Activated CD8-positive, alpha-beta memory T cell treated with anti-CD3 and anti-CD28 coated beads, Interleukin-2, amount 50 U/mL, for 24 hours (primary cell): ENCODE measurements at regions not wholly inside any gene's neighbourhood (a gene's known extent, or its start where the extent isn't known, plus 50 kb on each side); places are given as distances from the start of the nearest gene placed in this dataset.
"Not testable (repeated sequence)": the region's sequence is repeated elsewhere in the genome, so short reads cannot be mapped to it uniquely, and the experiment has no call there.

Source experiments
- DNase-seq: peaks from one replicate; pipeline ENCODE4 v3.0.0-alpha.2; 2020; ENCODE audit errors: extremely low read depth

- no peak for DNase-seq
These were observed 141.8 kb upstream of the BNIP2 start for GRCh38 chr15:59830873-59831272.

GRCh38 chr15:59830098-59830497 is 141.0 kb upstream of the BNIP2 start:
- no peak for DNase-seq

GRCh38 chr15:59828861-59829260 is 139.7 kb upstream of the BNIP2 start:
- DNase-seq: no peak

DNA sequence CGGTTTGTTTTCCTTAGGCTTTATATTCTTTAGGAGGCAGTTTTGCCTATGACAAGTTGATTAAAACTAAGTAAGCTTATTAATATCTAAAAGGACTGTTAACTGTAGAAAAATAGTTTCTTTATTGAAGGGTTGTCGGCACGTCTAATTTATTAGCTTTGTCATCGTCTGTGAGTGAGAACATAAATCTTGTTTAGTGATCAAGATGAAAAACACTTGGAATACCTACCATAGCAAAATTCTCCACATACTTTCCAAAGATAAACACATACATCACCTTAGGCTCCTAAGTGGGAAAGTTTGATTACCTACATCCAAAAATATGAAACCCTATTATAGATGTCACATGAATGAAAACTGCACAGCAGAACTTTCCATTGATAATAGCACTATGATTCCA is 139.1 kb upstream of the BNIP2 start:
- no peak for DNase-seq

DNA sequence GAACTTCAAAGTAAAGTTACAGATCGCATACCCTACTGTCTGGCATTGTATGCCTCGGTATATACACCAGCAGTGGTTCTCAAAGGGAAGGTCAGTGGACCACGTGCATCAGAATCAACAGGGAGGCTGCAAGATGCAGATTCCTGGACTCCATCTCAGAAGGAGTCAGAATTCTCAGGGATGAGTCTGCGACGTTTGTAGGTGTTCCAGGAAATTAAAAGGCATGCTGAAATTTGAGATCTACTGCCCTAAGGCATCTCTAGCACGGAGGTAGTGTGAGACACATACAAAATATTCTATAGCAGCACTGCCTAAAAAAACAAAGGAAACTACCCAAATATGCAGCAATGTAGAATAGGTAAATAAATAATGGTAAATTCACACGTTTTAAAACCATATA is 136.8 kb upstream of the BNIP2 start:
- no peak for DNase-seq

DNA sequence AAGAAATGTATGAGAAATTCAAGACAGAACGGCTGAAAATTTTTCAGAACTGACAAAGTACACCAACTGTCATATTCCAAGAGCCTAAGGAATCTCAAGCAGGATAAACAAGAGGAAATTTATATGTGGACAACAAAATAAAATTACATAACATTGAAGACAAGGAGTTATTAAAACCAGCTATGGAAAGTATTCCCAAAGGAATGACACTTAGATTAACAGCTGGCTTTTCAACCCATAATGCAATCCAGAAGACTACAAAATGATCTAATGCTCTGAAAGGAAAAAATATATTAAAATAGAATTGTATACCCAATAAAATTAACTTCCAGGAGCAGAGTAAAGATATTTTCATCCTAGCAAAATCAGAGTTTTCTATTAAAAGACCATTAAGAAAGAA is 132.2 kb upstream of the BNIP2 start:
- no peak for DNase-seq

- no peak for DNase-seq
These were observed 130.0 kb upstream of the BNIP2 start for GRCh38 chr15:59819092-59819491.

DNA sequence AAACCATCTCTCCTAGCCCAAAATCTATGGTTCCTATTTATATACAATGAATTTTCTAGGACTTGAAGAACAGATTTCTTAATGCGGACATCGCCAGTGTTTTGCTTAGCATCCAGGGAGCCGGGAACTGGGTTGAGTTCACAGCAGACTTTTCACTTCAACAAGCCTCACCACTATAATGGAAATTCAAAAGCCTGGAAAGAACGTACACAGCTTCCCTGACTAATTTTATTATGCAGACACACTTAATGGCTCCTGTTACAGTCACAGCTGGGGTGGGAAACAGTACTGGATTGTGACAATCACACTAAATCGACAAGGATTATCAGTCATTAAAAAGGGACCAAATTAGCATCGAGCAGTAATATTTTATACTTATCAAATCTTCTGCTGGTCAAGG is 129.2 kb upstream of the BNIP2 start:
- no peak for DNase-seq

- no peak for DNase-seq
These were observed 128.7 kb upstream of the BNIP2 start for GRCh38 chr15:59817834-59818233.

- no peak for DNase-seq
These were observed 127.9 kb upstream of the BNIP2 start for GRCh38 chr15:59817053-59817452.

- no peak for DNase-seq
These were observed 125.3 kb upstream of the BNIP2 start for GRCh38 chr15:59814409-59814808.

- no peak for DNase-seq
These were observed 123.8 kb upstream of the BNIP2 start for GRCh38 chr15:59812889-59813288.

GRCh38 chr15:59812250-59812870 is 123.2 kb upstream of the BNIP2 start:
- no peak for DNase-seq

- DNase-seq: peak; percentile 13
These were observed 114.3 kb upstream of the BNIP2 start for GRCh38 chr15:59803293-59803966.

DNA sequence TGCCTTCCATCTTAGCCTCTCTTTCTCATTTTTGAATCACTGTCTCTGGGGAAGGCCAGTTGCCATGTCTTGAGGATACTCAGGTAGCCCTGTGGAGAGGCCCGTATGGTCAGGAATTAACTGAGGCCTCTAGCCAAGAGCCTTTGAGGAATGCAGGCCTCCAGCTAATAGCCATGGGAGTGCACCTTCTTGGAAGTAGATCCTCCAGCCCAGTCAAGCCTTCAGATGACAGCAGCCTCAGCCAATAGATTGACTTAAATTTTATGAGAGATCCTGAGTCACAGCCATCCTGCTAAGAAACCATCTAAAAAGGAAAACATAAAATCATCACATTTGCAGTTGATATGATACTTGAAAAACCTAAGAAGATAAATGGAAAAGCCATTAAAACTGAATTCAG is 112.5 kb upstream of the BNIP2 start:
- DNase-seq: no peak

DNA sequence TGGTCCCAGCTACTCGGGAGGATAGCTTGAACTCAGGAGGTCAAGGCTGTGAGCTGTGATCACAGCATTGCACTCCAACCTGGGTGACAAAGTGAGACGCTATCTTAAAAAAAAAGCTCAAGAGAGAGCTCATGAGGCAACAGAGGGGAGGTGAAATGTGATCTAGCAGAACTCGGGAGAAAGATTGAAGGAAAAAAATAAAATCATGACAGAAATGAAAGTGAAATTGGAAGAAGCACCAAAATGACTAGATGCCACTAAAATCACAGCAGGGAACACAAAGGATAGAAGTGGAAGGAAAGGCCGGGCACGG is 109.4 kb upstream of the BNIP2 start:
- DNase-seq: no peak

DNA sequence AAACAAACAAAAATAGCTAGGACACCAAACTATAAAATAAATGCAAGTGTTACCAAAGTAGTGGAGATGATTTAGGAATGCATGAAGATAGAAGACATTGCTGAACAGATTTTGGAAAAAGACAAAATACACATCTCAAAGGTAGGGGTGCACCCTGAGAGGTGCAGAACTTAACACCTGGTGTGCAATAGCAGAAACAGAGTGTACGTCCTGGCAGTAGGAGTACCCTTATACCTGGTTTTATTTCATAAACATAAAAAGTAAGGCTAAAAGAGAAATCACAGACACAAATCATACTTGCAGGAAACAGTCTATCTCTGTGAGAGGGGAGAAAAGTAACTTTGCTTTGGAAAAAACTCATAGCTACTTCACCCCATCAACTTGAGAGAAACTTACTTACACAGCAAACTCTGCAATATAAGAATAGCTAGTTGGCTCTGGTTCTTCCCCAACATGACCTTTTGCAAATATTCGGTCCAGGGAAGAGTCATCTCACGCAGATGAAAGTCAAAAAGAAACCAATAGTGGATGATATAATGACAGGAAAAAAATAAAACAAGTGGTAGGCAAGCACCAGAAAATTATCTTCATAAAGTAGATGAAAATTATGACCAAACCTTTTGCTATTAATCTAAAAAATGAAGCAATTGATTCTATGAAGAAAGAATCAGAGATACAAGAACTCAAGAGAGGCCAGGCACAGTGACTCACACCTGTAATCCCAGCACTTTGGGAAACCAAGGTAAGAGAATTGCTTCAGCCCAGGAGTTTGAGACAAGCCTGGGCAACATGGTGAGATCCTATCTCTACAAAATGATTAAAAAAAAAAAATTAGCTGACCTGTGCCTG is 108.9 kb upstream of the BNIP2 start:
- no peak for DNase-seq

DNA sequence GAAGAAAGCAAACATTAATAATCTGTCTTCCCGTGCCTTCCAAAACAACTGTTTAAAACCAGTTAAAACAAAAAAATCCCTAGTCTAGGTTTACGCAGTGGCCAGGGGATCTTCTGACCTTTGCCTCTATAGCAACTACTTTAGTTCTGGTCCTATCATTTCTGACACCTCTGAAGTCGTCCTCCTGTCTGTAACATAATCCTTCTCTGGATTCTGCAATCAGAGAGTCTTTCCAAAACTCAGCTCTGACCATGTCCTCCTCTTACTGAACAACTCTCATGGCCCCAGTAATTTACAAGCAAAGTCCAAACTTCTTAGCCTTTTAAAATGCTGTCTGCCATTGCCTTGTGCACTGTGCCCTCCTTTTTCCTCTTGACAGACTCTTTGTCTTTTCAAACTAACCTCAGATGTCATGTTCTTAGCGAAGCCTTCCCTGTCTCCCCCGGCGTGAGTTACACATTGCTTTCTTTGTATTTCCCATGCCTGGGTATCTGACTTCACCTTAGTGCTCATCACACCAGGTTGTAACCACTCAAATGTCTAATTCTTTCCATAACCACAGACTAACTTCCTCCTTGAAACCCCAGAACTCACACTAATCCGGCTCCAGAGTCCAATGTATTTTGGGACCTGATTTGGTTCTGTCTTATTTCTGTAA is 105.2 kb upstream of the BNIP2 start:
- no peak for DNase-seq

GRCh38 chr15:59792359-59792758 is 103.2 kb upstream of the BNIP2 start:
- no peak for DNase-seq

- no peak for DNase-seq
These were observed 102.6 kb upstream of the BNIP2 start for GRCh38 chr15:59791755-59792154.

DNA sequence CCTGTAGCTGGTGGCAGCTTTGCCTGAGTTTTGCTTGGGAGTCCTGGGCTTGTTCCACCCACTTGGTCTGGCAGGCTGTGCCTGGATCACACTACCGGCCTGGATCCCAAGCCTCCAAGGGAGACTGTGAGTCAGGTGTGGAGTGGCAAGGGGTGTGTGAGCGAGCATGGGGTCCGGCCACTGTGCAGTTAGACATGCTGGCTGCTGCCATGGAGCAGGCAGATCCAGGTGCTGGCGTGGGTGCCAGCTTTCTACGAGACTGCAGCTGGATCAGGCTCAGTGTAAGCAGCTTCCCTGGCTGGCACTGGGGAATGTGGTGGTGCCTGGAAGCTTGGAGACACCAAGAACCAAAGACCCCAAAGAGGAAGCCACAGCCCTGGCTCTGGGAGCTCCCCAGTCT is 102.0 kb upstream of the BNIP2 start:
- no peak for DNase-seq

GRCh38 chr15:59786466-59786865 is 97.3 kb upstream of the BNIP2 start:
- not testable (repeated sequence) for DNase-seq

GRCh38 chr15:59785981-59786380 is 96.9 kb upstream of the BNIP2 start:
- not testable (repeated sequence) for DNase-seq
